HG03066 (cell line): ENCODE measurements at regions not wholly inside any gene's neighbourhood (a gene's known extent, or its start where the extent isn't known, plus 50 kb on each side); places are given as distances from the start of the nearest gene placed in this dataset.

Experiments used
- ATAC-seq: cut with Tn5 transposase; IDR thresholded peaks from one replicate; pipeline ENCODE4 v1.9.1; 2021; ENCODE audit warnings: low read depth; ENCODE audit not compliant: unreplicated experiment

DNA sequence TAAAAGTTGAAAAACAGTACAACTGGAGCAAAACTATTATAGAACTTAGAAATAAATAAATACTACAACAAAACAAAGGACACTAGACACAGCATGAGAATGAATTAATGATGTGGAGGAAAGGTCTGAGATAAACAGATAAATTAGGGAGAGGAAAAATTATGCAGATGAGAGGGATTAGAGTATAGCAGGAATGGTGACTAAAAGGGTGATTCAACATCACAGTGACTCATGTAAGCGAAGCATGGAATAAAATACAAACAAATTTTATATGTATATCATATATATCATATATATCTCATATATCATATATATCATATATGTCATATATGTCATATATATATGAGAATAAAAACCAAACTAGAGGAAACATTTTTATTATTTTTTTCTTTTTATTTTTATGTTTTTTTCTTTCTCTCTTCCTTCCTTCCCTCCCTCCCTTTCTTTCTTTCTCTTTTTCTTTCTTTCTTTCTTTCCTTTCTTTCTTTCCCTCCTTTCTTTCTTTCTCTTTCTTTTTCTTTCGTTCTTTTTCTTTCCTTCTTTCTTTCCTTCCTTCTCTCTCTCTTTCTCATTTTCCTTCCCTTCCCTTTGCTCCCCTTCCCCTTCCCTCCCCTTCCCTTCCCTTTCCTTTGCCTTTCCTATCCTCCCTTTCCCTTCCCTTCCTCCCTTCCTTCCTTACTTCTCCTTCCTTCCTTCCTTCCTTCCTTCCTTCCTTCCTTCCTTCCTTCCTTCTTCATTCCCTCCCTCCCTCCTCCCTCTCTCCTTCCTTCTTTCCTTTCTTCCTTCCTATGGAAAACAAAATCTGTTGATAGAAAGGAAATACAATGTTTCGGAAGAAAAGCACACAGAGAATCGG, 1014.6 kb downstream of the GRIK2 start:
- ATAC-seq = no peak

DNA sequence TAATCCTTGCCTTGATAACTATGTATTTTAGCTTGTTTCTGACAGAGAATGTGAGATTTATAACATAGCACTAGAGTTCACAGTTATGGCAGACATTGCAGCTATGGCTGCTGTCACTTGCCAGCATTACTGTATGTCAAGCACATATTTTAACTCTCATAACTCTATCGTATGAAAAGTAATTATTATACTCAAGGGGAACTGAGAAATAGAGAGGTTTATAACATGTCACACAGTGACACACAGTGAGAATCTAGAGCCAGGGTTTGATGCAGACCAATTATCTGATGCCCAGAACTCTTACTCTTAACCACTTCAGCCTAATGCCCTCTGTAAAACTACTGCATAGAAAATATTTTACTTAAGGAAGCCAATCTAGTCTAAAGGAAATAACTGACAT, 1012.4 kb downstream of the GRIK2 start:
- no peak for ATAC-seq

DNA sequence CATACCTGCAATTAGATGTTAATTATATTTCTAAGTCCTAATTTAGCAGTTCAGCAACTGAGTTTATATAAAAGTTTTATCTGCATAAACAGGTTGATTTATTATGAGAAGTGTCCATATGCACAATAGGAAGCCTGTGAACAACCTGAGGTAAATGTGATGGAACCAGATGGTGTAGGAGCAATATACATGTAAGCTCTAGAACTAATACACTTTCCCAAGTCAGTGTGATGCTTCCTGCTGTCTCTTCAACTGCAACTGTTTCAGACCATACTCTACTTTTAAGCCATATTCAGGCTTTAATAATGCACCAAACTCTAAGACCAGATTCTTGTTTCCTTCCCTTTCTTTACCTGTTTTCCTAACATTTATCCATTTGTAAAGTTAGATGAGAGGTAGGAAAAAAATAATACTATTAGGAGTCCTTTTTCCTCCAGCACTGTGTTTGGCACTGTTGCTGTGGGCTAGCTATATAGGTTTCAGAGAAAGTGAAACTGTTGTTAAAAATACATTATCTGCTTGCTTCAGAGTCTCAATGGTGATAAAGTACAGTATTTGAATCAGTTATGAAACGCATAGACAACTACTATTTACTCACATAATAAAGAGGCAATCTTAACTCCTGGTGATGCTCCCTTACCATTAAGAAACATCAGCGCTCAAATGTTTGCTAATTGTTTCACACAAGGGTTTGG, 1009.3 kb downstream of the GRIK2 start:
- ATAC-seq = no peak

GRCh38 chr6:102398788-102399390, 1005.4 kb downstream of the GRIK2 start:
- ATAC-seq = no peak

GRCh38 chr6:102390541-102390940, 997.0 kb downstream of the GRIK2 start:
- ATAC-seq = no peak

DNA sequence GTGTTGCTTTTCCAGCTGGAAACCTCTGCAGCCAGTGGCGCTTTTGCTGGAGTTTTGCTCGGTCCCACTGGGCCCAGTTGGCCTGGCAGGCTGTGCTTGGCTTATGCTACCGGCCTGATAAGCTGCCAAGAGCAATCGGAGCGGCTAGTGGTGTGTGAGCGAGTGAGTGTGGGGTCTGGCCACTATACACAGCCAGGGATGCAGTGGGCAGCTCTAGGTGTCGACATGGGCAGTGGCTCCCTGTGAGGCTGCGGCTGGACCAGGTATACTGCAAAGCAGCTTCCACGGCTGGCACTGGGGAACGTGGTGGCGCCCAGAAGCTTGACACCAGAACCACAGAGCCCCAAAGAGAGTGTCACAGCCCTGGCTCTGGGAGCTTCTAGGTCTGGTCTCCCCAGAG, 996.5 kb downstream of the GRIK2 start:
- ATAC-seq = no peak

DNA sequence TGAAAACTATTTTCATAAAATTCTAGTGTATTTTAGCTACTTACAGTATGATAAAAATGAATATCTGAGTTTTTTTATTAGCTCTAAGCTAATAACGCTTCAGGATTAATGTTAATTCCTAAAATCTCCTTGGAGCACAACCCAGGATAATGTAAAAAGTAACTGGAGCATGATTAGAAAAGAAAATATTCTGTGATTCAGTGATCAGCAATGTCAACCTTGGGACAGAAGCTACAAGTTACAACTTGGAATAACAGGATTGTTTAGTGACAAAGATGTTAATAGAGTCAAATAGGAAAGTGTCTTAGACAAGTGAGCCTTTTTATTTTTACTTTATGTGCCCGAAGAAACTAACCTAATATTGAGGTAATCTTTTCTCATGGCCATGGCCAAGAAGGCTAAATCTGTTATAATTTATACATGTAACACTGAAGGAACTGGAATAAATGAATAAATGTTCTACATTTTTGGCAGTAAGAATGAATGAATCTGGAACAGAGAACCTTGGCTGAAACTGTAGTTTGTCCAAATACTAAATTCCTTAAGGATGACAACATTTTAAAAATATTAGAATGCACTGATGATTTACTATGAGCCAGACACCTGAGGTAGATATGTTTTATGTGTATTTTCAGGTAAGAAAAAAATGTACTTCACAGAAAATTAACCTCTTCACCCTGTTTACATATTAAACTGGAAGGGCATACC, 994.0 kb downstream of the GRIK2 start:
- ATAC-seq = no peak

- no peak for ATAC-seq
Observed at GRCh38 chr6:102381203-102381602, 987.7 kb downstream of the GRIK2 start.

GRCh38 chr6:102356170-102356569, 962.7 kb downstream of the GRIK2 start:
- ATAC-seq = no peak

GRCh38 chr6:102355578-102355977, 962.1 kb downstream of the GRIK2 start:
- no peak for ATAC-seq

DNA sequence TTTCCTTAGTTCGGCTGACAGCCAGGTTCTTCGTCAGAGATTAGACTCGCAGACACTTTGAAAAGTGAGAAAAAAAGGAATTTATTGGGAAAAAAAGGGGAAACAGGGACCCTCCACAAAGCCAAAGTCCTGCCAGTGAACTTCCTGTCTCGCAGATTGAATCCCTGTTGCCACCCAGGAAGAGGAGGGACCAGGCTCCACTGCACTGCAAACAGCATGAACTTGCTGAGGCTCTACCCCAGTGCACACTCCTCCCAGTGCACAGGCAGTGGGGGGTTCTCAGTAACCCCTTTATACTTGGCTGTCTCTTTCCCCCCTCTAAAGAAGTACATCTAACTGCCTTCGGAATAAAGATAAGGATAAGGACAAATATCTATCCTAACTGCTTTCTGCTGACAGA, 959.0 kb downstream of the GRIK2 start:
- no peak for ATAC-seq

DNA sequence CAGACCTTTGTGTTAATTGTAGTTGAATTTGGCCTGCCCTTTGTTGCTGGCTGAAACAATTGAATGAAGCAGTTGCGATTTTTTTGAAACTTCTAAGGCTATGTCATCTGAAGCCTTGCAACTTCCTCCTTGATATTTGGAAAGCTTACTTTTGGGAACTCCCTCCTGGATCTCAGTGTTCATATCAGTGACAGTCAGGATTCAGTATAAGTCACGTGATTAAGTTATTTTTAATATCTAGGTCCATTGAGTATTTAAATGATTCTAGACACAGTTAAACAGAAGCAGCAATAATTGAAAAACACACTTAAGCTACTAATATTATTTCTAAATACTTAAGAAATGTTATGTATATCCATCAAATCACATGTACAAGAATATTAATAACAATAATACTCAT, 951.3 kb downstream of the GRIK2 start:
- ATAC-seq = no peak

DNA sequence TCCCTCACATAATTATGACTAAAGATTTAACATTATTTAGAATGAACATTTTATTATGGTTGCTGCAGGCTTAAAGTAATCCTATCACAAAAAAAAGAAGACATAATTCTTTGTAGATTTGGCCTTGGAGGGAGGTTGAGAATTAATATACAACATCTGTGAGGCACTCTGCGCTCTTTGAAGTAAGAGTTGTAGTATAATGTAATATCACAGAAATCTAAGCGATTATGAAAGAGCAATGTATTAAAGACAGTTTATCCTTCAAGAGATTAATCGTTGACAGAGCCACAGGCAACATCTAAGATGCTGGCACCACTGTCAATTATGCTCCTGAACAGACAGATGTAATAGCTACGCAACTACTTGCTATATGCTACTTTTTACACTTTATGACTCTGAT, 946.8 kb downstream of the GRIK2 start:
- no peak for ATAC-seq

GRCh38 chr6:102333736-102334135, 940.2 kb downstream of the GRIK2 start:
- no peak for ATAC-seq

DNA sequence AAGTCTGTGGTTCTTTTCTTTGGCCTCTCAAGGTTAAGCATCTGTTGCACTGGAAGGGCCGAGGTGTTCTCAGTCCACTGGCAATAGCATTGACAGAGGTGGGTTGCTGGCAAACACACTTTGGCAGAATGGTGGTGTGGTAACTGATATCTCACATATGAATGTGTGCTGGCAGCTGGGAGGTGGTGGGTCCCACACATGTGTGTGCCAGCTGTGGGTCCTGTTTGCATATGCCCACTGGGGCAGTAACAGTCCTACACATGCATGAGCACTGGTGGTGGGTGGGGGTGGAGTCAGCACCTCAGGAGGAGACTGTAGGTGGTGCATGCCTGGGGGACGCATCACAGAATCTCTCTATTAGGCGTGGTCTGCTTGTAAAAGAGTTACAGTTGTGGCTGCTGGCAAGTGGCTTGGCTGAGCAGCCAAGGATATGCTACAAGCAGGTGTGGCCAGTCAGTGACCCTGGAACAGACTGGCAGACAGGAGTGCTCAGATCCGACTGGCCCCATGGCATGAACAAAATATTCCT, 934.3 kb downstream of the GRIK2 start:
- ATAC-seq = no peak

DNA sequence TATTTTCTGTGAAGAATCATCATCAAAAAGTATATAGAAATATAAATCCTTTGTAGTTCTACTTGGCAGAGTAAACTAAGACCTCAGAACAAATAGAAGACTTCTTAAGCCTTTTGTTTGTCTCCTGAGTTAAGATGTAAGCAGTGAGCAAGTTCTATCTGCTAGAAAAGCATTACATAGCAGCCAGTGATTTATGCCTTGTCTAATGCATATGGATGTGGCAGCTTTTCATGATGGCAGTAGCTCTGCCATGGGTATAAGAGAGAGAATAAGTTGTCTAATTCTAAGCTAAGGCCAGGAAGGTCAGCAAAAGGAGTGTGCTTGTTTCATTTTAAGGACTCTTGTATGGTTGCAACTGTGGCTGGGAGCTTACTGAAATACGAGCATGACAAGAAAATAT, 920.2 kb downstream of the GRIK2 start:
- no peak for ATAC-seq

DNA sequence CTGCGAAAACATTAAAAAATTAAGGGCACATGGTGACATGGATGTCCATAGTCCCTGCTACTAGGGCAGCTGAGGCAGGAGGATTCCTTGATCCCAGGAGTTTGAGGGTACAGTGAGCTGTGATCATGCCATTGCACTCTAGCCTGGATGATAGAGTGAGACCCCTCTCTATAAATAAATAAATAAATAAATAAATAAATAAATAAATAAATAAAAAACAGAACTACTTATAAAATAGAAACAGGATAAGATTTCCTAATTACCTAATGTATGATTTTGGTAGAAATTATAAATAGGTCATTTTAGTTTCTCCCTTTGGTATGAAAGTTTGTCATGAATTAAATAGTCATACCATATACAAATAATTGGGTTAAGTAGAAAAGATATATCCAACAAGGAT, 916.2 kb downstream of the GRIK2 start:
- ATAC-seq = no peak

GRCh38 chr6:102300350-102300749, 906.8 kb downstream of the GRIK2 start:
- ATAC-seq = no peak

GRCh38 chr6:102298051-102298450, 904.5 kb downstream of the GRIK2 start:
- no peak for ATAC-seq
